Muscle of back (tissue), 3 donors: ENCODE measurements at regions not wholly inside any gene's neighbourhood (a gene's known extent, or its start where the extent isn't known, plus 50 kb on each side); places are given as distances from the start of the nearest gene placed in this dataset.

Source experiments
- DNase-seq, 3 donors: peaks; one replicate each; pipeline versions ENCODE4 v3.0.0 to v3.0.0-alpha.2; 2013

DNA sequence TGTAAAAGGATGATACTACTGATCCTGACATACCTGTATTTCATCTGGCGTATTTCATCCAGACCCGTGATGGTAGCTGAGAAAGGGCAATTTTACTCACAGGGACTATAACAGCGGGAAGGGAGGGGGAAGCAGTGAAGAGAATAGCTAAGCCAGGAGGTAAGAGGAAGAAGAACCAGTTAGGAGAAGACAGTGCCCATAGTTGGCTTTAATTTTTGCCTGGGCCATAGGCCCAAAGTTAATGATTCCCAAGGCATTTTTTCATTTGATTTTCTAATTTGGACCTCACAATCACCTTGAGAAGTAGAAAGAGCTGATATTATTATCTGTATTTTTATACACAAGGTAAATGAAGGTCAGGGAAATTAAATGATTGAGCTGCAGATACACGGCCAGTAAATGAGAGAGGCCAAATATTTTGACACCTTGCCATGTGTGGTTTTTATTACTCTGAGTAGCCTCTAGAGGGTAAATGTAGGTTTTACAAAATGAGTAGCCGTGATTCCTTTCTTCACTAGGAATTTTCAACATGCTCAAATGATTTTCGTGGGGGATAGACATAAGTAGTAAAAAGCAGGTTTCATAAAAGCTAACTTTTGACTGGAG is 382.2 kb downstream of the FUT8 start:
- DNase-seq, result no peak

DNA sequence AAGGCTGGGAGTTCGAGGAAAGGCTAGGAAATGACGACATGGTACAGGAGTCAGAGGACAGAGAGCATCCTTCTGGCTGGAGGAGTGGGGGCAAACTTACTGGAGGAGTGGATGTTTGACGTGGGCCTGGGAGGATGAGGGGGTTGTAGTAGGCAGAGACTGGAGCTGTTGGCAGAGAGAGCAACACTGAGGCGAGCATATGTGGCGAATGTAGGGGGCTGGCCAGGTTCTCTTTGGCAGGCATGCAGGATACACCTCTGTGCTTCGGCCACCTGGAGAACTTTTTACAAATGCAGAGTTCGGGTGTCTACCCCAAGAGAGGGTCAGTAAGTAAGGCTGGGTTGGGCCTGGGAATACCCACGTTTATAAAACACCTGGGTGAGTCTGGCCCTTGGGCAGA is 385.7 kb downstream of the FUT8 start:
- no peak for DNase-seq

DNA sequence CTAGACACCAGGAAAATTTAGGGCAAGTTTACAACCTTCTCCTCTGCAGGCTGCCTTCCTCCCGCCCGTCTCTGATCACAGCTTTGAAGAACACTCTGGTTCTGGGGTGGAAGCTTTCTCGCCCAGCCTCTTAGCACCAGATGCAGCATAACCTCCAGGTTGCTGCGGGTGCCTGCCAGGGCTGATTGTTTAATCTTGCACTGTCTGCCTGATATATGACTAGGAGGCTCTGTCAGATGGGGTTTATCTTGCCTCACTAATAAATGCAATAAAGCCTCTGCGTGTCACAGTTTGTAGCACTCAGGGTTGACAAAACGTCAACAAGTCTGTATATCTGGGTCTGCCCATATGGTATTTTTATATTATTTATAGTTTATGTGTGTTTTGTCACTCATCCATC is 388.2 kb downstream of the FUT8 start:
- no peak for DNase-seq

DNA sequence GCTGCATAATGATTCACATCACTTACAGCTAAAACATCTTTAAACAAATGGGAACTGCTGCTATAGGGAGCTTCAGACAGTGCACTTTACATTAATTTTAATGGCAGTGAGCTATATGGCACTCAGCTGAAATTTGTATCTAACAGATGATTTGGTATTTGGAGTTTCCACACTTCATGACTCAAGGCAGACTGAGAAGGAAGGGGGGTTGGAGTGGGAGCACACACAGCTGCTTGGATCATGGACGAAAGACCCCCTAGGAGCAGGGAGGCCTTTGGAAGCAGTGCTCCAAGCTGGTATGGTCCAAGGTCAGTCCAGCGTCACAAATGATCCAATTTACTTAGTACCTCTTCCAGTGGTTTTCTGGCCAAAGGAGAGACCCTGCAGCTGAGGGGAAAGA is 389.7 kb downstream of the FUT8 start:
- no peak for DNase-seq

DNA sequence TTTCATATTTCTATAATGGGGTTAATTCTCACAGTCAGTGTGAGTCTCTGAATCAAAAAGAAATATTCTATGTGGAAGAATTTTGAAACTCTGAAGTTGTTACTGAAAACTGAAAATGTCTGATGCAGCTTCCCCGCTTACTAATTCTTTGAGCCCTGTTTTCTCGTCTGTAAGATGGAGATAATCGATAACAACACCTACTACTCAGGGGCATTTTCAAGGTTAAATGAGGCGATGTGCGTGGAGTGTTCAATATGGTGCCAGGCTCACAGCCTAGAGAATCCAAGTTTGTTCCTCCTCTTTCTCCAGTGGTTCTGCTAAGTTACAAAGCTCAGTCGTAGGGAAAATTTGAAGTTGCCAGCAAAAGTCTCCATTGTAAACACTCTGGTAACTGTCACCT is 391.4 kb downstream of the FUT8 start:
- DNase-seq, result no peak

DNA sequence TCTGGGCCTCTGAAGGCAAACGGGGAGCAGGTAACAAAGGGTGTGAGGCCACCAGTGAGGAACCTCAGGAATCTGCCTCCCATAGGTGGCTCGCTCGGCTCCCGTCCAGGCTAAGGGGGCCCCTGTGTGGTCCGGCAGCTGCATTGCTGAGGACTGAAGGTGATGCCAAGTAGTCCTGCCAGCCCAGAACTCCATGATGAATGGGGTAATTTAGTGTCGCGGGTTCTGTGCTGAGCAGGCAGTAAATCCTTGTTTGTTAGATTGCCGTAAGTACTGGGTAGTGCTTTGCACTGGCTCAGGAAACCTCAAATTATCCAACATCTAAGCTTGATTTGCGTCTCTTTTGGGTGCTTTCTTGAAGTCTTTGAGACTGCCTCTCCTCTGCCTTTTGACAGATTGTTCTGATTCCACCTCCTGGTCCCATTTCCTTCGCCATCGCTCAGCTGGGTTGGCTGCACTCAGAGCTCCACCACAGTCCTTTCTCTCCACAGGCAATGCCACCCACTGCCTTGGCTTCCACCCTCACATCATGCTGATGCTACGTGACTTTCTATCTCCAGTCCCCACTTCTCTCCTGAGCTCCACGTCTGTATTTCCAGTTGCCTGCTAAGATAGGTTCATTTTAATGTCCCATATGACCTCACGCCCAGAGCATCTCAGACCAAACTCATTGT is 392.0 kb downstream of the FUT8 start:
- DNase-seq, result no peak

DNA sequence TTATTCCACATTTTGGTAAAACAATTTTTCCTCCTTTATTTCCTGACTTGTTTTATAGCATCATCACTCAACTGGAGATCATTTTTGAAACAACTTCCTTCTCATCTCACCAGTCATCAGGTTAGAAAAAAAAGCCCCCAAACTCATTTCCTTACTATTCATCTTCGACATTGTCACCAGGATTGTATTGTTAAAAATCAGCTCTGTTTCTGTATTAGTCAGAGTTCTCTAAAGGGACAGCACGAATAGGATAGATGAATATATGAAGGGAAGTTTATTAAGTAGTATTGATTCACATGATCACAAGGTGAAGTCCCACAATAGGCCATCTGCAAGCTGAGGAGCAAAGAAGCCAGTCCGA is 392.6 kb downstream of the FUT8 start:
- no peak for DNase-seq

DNA sequence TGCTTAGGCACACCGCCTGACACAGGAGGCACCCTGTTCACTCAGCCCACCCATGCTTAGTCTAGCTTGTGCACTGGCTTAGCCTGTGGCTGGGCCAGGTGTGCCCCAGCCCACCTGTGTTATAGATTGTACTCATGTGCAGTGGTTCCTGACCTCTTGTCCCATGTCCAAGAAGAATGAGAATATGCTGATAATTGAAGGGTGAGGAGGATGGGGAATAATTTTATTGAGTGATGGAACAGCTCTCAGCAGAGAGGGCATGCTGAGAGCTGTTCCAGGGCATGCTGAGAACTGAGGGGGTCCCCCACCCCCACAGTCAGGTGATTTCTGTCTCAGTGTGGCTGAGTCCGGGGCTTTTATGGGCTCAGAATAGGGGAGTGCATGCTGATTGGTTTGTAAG is 395.9 kb downstream of the FUT8 start:
- DNase-seq, result no peak

DNA sequence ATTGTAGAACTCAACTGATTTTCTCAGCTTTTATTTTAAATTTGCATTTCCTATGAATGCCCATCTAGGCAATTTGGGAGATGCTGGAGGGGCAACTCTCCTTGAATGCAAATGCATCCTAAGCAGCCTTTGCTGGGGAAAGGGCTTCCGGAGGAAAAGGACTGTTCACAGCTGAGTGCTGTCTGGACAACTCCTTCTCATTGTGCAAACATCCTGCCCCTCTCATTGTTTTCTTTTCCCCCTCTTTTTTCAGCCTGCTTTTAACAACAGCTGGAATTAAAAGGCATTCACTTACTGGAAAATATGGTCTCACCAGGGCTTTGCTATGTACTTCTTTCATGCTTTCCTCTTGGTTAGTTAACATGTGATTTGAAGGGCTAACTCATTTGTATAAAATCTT is 397.8 kb downstream of the FUT8 start:
- no peak for DNase-seq

DNA sequence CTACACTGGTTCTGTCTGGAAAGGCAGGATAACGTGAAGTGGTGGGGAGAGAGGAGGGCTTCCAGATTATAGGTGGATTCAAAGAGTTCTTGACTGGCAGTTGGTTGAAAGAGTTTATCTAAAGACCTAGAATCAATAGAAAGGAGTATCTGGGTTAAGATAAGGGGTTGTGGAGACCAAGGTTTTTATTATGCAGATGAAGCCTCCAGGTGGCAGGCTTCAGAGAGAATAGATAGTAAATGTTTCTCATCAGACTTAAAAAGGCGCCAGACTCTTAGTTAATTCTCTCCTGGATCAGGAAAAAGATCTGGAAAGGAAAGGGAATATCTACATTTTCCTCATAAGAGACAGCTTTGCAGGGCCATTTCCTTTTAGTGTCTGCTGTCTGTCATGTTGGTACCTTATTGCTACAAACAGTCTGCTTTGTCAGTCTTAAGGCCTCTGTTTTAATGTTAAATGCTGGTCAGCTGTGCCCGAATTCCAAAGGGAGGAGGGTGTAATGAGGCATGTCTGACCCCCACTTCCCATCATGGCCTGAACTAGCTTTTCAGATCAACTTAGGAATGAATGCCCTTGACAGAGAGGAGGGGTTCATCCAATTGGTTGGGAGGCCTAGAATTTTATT is 401.3 kb downstream of the FUT8 start:
- no peak for DNase-seq

DNA sequence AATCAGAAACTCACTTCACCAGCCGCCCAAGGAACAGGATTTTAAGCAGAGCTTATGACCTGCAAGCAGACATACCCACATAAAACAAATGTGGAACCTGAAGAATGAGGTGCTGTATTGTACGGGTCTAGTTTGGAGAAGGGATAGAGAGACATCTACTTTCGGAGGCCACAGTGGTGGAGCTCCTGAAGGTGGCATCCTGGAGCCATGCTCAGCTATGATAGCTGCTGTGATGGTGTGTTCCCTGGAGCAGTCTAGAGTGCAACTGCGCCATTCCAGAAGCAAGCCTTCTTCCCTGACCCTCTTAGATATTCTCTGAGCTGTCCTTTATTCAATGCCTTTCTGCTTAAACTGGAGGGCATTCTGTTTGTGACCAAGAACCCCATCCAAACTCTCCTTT is 402.6 kb downstream of the FUT8 start:
- no peak for DNase-seq

DNA sequence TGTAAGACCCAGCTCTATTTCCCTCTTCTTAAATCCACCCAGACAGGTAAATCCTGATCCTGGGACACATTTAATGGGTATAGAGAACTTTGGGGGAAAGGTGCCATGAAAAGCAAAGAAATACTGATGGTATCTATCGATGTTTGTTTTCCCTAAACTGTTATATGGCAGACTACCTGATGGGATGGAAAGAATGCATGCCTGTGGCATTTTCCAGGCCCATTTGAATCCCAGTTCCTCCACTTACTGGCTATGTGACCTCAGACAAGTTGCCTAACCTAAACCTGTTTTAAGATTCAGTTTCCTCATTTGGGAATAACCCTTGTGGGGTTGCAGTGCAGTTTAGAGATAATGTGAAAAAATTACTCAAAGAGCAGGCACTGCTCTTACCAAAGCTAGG is 404.5 kb downstream of the FUT8 start:
- no peak for DNase-seq

DNA sequence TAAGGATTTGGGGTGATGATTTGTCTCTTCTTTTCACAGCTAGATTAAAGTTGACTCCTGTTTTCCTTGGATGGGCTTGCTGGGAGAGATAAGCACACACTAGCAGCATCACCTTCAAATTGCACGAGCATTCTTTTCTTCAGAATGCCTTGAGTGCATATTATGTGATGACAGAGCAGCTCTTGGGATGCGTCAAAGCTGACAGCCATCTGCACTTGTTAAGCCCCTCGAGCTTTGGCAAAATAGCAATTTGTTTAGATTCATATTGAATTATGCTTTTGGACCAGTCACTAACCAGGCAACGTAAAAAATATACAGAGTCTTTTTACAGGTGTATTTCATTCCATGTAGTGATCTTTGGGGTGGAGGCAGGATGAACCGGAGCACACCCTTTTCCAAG is 407.0 kb downstream of the FUT8 start:
- DNase-seq, result no peak

DNA sequence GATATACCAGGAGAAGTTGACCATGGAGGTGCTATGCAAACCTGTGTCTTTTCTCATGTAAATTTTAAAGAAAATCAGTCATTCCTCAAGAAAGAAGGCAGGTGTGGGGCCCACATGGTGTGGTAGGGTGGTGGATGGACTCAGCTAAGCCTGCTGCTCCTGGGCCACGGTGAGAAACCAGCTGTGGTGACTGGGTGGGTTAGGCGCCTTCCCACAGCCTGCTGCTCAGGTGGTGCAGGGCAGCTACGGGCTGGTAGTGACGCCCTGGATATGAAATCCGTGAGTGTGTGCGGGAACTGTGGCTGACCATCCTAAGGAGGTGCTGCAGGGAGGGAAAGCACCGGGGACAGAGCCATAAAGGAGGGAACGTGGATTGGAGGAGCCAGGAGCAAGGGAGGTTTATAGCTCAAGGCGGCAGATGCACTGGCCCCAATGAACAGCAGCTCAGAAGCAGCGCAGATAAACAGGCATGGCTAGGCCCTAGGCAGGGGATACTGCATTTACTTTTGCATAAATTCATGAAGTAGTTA is 408.8 kb downstream of the FUT8 start:
- DNase-seq, result no peak

DNA sequence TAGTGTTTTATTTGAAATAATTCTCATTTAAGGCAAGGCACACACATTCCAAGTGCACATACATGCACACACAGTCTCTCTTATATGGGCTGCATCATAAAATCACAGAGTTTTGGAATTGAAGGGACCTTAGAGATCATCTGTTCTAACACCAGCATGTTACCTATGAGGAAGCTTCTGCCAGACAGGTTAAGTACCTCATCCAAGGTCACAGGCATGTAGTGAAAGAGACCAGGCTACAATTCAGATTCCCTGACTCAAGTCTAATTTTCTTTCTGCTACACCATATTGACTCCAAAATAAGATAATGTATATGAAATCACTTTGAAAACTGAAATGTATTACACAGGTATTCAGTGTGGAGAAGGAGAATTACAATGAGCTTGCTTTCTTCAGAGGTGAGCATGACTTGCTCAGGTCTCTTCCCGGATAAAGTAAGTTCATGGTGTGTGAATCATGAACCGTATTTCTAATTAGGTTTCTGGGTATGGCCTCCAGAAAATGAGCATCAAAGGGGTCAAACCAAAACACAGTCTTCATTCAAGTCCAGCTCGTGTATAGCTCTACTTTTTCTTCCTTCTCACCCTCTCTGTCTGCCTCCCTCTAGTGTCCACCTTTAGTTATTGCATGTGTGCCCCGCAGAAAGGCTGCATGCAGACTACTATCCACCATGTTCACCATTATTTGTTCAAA is 411.9 kb downstream of the FUT8 start:
- peak; percentile 45 to 70 (median 52) for DNase-seq

DNA sequence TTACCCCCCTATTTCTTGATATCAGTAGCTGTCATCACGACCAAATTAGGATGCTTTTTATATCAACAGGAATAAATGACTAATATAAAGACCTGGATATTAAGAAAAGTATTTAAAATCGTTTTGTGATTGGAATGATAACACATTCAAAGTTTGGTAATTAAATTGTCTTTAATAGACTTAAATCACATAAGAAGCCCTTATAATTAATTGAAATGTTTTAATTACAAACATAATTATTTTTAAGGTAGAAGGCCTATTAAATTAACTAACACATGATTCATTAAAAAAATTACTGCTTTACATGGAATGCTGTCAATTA is 412.4 kb downstream of the FUT8 start:
- no peak for DNase-seq

DNA sequence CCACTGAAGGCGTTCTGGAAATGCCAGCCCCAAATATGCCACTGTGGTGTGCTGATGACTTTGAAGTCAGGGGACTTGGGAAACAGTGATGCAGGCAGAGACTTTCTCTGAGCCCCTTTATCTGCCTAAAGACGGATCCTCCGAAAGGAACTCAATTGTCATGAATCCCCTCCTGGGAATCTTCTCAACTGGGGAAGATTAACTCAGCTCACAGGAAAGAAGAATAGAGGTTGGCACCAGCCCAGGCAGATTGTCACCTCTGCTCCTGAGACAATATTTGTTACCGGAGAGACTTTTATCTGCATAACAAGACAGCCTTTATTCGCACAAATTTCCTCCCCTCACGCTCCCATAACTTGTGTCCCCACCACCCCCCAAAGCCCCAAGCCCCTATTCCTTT is 414.4 kb downstream of the FUT8 start:
- no peak for DNase-seq

DNA sequence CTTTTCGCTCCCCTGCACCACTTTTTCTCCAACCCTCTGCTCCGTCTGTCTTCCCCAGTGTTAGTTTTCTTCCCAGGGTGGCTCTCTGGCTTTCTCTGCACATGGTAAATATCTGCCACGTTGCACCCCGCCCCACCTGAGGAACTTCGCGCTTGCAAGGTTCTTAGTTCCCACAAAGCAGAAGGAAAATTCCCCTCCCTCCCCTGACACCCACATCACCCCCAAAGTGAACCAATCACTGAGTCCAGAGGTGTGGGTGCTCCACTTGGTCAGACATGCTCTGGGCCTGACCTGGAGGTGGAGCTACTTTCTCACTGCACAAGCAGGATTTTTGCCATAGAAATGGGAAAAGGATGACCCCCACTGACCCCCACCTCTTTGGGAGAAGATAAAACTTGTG is 415.0 kb downstream of the FUT8 start:
- no peak for DNase-seq

DNA sequence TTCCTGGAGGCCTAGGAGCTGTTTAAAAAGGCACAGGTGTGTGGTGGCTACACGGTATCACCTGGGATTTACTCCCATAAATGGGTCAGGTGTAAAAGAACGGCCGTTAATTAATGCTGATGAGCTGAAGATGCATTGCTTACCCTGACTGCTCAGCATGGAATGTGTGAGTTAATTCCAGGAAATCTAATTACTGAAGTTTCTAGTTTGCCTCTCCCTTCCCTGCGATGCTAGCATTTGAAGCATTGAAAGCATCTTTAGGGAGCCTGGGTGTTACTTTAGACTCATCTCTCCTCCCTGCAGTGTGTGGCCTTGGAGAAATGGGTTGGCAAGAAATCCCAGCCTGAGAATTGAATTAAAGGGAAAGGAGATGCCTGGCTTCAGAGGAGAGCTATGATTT is 415.9 kb downstream of the FUT8 start:
- DNase-seq, result no peak

DNA sequence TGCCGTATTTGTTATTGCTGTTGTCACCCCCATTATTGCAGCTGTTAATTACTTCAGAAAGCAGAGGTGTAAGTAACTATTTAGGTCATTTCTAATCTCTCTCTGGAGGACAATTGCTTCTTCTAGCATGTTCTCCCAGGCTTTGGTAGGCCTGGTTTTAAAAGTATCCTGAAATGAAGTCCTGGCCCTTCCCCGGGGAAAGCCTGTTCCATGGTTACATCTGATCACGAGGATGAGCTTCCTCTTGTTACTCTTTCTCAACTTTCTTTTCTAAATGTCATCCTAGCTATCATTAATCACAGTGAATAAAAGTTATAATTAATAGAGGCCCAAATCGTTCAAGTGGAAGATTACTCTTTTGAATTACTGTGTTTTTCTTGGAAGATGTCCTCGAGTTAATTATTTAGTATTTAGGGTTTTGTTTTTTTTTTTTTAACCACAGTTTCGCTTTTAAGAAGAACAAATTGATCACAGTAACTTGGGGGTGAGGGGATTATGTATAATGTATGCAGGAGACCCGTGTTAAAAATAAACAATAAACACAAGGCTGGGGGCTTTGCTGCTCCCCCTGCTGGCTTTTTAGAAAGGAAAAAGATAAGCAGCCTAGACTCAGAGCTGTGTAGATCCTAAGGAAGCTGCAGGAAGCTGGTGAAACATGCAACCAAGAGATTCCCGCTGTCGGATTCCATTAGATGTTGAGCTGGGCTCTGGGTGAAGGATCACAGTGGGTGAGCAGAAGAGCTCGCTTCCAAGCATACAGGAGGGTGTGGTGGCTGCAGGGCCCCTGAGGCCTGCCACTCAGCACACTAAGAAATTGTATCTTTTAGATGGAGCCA is 420.1 kb downstream of the FUT8 start:
- DNase-seq, result peak in 1 of 3 donors; percentile 6

DNA sequence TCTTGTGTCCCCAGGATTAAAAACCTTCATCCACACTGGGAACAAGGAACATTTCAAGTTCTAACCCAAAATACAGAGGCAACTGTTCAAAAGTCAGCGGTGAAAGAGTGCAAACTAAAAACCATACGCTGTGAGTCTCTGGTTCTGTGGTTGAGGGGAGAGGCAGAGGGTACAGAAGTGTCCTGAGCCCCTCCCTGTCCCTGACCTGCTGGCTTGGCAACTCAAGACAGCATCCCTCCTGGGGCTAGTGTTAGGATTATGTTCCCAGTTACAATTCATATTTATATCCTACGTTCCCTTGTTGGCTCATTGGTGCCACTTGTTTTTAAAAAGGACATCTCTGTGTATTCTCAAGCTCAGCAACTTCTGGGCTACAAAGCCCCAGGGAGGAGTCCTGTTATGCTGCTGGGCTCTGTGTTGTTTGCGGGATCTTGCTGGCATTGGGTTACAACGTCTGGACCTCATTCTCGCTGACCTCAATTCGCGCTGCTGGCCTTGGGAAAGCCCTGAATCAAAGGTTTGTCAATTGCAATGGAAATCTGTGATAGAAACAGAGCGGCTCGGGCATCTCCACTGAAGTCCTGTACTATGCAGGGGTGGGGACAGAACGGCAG is 420.8 kb downstream of the FUT8 start:
- no peak for DNase-seq

DNA sequence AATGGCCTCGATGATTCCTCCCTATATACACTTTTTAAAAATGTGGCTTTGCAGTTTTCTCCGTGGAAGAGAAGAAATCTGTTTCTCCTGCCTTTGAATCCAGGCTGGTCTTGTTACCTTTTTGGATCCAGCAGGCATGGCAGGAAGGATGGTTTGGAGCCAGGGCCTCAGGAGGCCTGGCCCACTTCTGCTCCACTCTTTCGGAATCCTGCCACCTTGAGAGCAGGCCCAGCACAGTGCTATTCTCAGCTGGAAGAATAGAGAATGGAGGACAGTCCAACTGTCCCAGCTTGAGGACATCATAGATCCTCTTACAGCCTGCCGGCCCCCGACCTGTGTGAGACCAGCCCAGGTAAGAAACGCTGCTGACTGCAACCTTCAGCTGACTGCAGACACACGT is 421.5 kb downstream of the FUT8 start:
- no peak for DNase-seq
